Gastrocnemius medialis (tissue), 4 donors: ENCODE measurements at regions not wholly inside any gene's neighbourhood (a gene's known extent, or its start where the extent isn't known, plus 50 kb on each side); places are given as distances from the start of the nearest gene placed in this dataset.
"Not testable (repeated sequence)": the region's sequence is repeated elsewhere in the genome, so short reads cannot be mapped to it uniquely, and the experiment has no call there.

Experiments
- ATAC-seq, 2 donors: fragments of 150-250 bp; one replicate each; pipeline ENCODE4 v1.9.1; 2016
- DNase-seq, 2 donors: peaks; one replicate each; pipeline ENCODE4 v3.0.0-alpha.2; 2019
- H3K27ac ChIP-seq, 4 donors: fragments of 200-600 bp; sonication (generic); 1 replicate in 1 of 4; 2 replicates in 3 of 4; pipeline ENCODE4 v1.5.1; 2016 to 2018; ENCODE audit warnings: mild to moderate bottlenecking in 2 of 4, moderate library complexity in 1 of 4
- H3K27me3 ChIP-seq, 3 donors: fragments of 200-600 bp; sonication (generic) in 2 of 3; 1 replicate in 1 of 3; 2 replicates in 2 of 3; pipeline versions ENCODE4 v1.5.1 to v1.6.0; 2016 to 2019; ENCODE audit warnings: mild to moderate bottlenecking in 1 of 3, moderate library complexity in 1 of 3
- H3K36me3 ChIP-seq, 2 donors: fragments of 200-600 bp; sonication (generic) in 1 of 2; one replicate each; pipeline ENCODE4 v1.5.1; 2017 to 2018
- H3K4me1 ChIP-seq, 2 donors: fragments of 200-600 bp; sonication (generic) in 1 of 2; one replicate each; pipeline ENCODE4 v1.5.1; 2016 to 2017; ENCODE audit warnings: mild to moderate bottlenecking in 2 of 2
- H3K4me3 ChIP-seq, 4 donors: fragments of 200-600 bp; sonication (generic) in 3 of 4; 1 replicate in 1 of 4; 2 replicates in 3 of 4; pipeline ENCODE4 v1.5.1; 2016 to 2019; ENCODE audit warnings: mild to moderate bottlenecking in 2 of 4
- H3K9me3 ChIP-seq, 3 donors: fragments of 200-600 bp; sonication (generic) in 2 of 3; 1 replicate in 1 of 3; 2 replicates in 2 of 3; pipeline ENCODE4 v1.5.1; 2016 to 2019
- CTCF ChIP-seq, 5 experiments: fragments of 450-650 bp in 3 of 5; fragments of 200-600 bp in 2 of 5; sonication (generic) in 2 of 5; IDR thresholded peaks in 4 of 5; conservative IDR thresholded peaks in 1 of 5; 1 replicate in 4 of 5; 2 replicates in 1 of 5; pipeline ENCODE4 v1.5.1; 2016 to 2019; ENCODE audit warnings: antibody characterized with exemption in 5 of 5, mild to moderate bottlenecking in 3 of 5, moderate library complexity in 3 of 5
- POLR2A ChIP-seq, 2 donors: fragments of 450-650 bp; IDR thresholded peaks; one replicate each; pipeline ENCODE4 v1.6.1; 2017; ENCODE audit warnings: antibody characterized with exemption in 2 of 2, mild to moderate bottlenecking in 2 of 2, moderate library complexity in 2 of 2
- in situ Hi-C, 4 donors: fragments of 200-750 bp; cut with MboI; loops; one replicate each; pipeline versions ENCODE4 v1.15.0 to v1.8.0; 2017; ENCODE audit warnings: low sequenced_read_pairs in 4 of 4
- intact Hi-C: fragments of 100-400 bp; cut with DNase I; formaldehyde crosslinking; loops from one replicate; pipeline ENCODE4 v1.15.1; 2023; ENCODE audit warnings: low total_unique reads

- intact Hi-C loops (no loop called here), in situ Hi-C loops (loop anchor here in 1 of 4 donors (25.0 kb wide), 1 partner anchor 145 kb away; no protein-coding TSS in a partner anchor)
- H3K9me3 ChIP-seq = no peaks in the 10 kb centered on the region
- H3K4me3 ChIP-seq = no peak overlapping the region
- ATAC-seq (no peak), DNase-seq (no peak)
- TF ChIP-seq POLR2A (IDR thresholded peaks at IDR 0.05) (no peak), CTCF (IDR thresholded peaks at IDR 0.05 in 4 of 5, conservative IDR thresholded peaks at IDR 0.05 in 1 of 5) (no peak)
- peaks cover 21 to 37% of the 10 kb centered on the region in 2 donors for H3K4me1 ChIP-seq
- H3K36me3 ChIP-seq = no peaks in the 10 kb centered on the region
- H3K27ac ChIP-seq = no peak overlapping the region
- no peaks in the 10 kb centered on the region for H3K27me3 ChIP-seq
Measured at GRCh38 chr7:142642316-142642715, 107.0 kb upstream of the PRSS1 start.

GRCh38 chr7:142641252-142641651 is 108.0 kb upstream of the PRSS1 start:
- peaks cover 21 to 32% of the 10 kb centered on the region in 2 donors for H3K4me1 ChIP-seq
- ATAC-seq, H3K27ac ChIP-seq, H3K4me3 ChIP-seq, H3K9me3 ChIP-seq, H3K27me3 ChIP-seq, H3K36me3 ChIP-seq, DNase-seq, intact Hi-C loops: not testable (repeated sequence)
- in situ Hi-C loops = loop anchor here in 1 of 4 donors (25.0 kb wide), 1 partner anchor 146 kb away; no protein-coding TSS in a partner anchor

GRCh38 chr7:142638581-142638980 is 110.7 kb upstream of the PRSS1 start:
- Histone ChIP-seq H3K36me3 (no peaks in the 10 kb centered on the region), H3K27me3 (no peaks in the 10 kb centered on the region), H3K9me3 (no peaks in the 10 kb centered on the region), H3K27ac (no peak overlapping the region), H3K4me3 (no peak overlapping the region), H3K4me1 (peaks cover 6 to 9% of the 10 kb centered on the region in 2 donors)
- intact Hi-C loops = loop anchor here (10.0 kb wide), 1 partner anchor 104 kb away; no protein-coding TSS in a partner anchor
- ATAC-seq (no peak), DNase-seq (no peak)
- TF ChIP-seq CTCF (IDR thresholded peaks at IDR 0.05 in 4 of 5, conservative IDR thresholded peaks at IDR 0.05 in 1 of 5) = no peak
- no peak for TF ChIP-seq POLR2A (IDR thresholded peaks at IDR 0.05)
- in situ Hi-C loops = loop anchor here (10.0 to 25.0 kb wide), 3 partner anchors 104 to 149 kb away; no protein-coding TSS in a partner anchor

GRCh38 chr7:142637240-142637639 is 112.0 kb upstream of the PRSS1 start:
- Histone ChIP-seq H3K36me3 (no peaks in the 10 kb centered on the region), H3K4me1 (peaks cover 0 to 4% of the 10 kb centered on the region in 2 donors), H3K27ac (no peak overlapping the region), H3K9me3 (no peaks in the 10 kb centered on the region), H3K4me3 (no peak overlapping the region), H3K27me3 (no peaks in the 10 kb centered on the region)
- ATAC-seq (no peak), DNase-seq (no peak)
- no peak for TF ChIP-seq CTCF (IDR thresholded peaks at IDR 0.05 in 4 of 5, conservative IDR thresholded peaks at IDR 0.05 in 1 of 5)
- intact Hi-C loops (loop anchor here (10.0 kb wide), 1 partner anchor 102 kb away; no protein-coding TSS in a partner anchor), in situ Hi-C loops (loop anchor here (10.0 to 25.0 kb wide), 3 partner anchors 102 to 150 kb away; no protein-coding TSS in a partner anchor)

- Histone ChIP-seq H3K9me3 (no peaks in the 10 kb centered on the region), H3K36me3 (no peaks in the 10 kb centered on the region), H3K27ac (no peak overlapping the region), H3K4me3 (no peak overlapping the region), H3K4me1 (no peaks in the 10 kb centered on the region), H3K27me3 (no peaks in the 10 kb centered on the region)
- no peak for ATAC-seq
- in situ Hi-C loops = loop anchor here (10.0 to 25.0 kb wide), 3 partner anchors 102 to 151 kb away; no protein-coding TSS in a partner anchor
- DNase-seq = no peak
- TF ChIP-seq CTCF (IDR thresholded peaks at IDR 0.05 in 4 of 5, conservative IDR thresholded peaks at IDR 0.05 in 1 of 5) = no peak
- TF ChIP-seq POLR2A (IDR thresholded peaks at IDR 0.05) = no peak
- intact Hi-C loops = loop anchor here (10.0 kb wide), 1 partner anchor 102 kb away; no protein-coding TSS in a partner anchor
Measured at GRCh38 chr7:142636751-142637150, 112.5 kb upstream of the PRSS1 start.

GRCh38 chr7:142636107-142636506 is 113.2 kb upstream of the PRSS1 start:
- not testable (repeated sequence) for H3K9me3 ChIP-seq, ATAC-seq, H3K4me1 ChIP-seq, DNase-seq, H3K27me3 ChIP-seq, H3K27ac ChIP-seq, H3K36me3 ChIP-seq, H3K4me3 ChIP-seq
- in situ Hi-C loops = loop anchor here (10.0 to 25.0 kb wide), 3 partner anchors 101 to 151 kb away; no protein-coding TSS in a partner anchor
- intact Hi-C loops = loop anchor here (10.0 kb wide), 1 partner anchor 101 kb away; no protein-coding TSS in a partner anchor
